Suppressor macrophage treated with lipopolysaccharide for 1 hour (primary cell): ENCODE measurements at regions not wholly inside any gene's neighbourhood (a gene's known extent, or its start where the extent isn't known, plus 50 kb on each side); places are given as distances from the start of the nearest gene placed in this dataset.

Experiments used
- DNase-seq, 3 donors: peaks; one replicate each; pipeline ENCODE4 v3.0.0-alpha.2; 2020 to 2022

DNA sequence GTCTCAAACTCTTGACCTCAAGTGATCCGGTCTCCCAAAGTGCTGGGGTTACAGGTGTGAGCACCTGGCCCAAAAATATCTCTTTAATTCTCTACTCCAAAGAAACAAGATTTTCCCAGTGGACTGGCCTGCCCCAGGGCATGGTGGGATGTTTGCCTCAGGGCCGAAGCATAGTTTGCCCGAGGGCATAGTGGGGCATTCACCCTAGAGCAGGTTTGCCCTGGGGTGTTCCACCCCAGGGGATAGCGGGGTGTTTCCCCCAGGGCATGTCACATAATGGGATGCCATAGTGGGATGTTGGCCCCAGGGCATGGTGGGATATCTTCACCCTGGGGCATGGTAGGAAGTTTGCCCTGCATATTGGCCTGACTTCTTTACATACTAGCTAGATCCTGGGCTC is 97.2 kb downstream of the VEGFA start:
- DNase-seq = no peak

DNA sequence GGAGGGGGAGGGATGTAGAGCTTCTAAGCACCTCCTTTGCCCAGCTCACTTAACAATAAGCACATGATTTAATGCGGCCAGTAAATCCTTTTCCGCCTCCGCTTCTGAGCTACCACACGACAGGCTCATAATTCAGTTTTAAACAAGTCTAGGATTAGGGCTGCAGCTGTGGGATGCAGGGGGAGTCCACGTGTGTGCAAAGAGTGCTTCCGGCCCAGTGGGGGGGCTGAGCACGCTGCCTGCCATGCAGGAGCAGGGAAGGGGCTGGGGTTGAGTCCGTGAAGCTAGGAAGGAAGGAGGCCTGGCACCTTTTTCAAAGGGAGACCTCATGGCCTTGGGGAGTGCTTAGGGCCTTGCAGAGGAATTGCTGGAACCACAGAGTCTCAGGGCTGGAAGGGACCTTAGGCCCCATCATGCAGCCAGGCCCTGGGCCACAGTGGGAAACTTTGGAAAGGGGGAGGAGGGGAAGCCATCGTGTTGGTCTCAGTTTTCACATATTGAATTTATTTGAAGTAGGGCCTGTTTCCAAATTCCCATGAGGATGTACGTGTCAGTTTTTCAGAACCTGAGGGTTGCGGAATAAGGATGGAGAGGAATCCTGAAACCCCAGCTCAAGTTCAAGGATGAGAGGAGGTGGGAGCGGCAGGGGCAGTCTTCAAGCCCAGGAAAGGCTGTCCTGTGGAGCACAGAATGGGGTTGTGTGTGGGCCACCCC is 96.1 kb downstream of the VEGFA start:
- DNase-seq = no peak

DNA sequence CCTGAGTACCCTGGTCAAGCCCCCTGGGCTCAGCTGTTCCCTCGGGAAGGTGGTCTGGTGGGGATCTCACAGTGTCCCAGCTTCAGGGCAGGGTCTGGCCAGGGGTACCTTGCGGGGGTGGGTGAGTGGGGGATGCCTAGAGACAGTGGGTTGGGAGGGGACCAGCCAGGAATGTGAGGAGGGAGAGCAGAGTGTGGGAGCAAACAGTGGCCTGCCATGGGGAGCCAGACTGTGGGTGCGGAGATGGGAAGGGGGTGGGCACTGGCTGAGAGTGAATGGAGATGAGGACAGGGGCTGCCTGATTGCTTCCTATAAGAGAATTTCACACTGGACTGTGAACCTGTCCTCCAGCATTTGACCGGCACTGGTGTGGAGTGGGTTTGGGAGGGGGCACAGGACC is 95.1 kb downstream of the VEGFA start:
- DNase-seq = no peak

DNA sequence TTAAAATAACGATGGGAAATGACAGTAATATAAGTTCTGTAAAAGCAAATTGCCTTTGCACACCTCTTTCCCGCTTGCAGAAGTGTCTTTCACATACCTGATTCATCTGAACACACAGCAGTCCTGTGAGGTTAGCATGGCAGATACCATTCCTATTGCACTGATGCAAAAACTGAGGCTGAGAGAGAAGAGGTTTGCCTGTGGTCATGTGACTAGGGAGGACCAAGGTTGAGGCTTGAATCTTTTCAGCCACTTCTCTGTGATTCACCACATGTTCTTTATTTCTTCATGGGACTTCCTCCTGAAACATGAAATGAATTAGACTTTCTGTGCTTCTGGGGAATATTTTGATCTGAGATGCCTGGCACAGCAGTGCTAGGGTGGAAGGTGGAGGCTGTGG is 92.9 kb downstream of the VEGFA start:
- DNase-seq = peak in 2 of 3 donors; percentile 41 to 47

DNA sequence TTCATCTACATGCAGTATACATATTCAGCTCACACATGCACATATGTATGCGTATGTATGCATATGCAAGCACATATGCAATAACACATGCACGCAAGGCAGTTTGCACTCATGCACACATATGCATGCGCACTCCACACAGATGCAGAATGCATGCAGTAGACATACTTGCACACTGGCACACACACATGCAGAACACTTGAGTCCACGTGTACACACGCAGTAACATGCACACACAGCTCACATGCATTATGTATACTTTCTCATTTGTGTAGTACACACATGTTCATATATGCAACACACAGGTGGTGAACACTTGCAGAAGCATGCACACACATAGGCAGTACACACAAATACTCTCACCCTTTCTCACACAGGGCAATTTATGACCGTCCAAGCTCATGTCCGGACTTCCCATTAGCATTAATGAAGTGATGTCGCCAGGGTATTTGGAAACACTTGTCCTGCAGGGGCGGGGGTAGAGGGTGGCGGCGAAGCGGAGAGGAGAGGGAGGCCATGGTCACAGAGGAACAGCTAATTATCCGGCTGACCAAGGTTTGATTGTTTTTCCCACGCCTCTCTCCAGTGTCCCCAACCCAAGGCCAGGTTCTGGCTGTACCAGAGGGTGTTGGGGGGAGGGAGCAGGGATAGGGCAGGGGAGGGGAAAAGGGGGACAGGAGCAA is 91.3 kb downstream of the VEGFA start:
- DNase-seq = peak in 2 of 3 donors; percentile 20 to 22

DNA sequence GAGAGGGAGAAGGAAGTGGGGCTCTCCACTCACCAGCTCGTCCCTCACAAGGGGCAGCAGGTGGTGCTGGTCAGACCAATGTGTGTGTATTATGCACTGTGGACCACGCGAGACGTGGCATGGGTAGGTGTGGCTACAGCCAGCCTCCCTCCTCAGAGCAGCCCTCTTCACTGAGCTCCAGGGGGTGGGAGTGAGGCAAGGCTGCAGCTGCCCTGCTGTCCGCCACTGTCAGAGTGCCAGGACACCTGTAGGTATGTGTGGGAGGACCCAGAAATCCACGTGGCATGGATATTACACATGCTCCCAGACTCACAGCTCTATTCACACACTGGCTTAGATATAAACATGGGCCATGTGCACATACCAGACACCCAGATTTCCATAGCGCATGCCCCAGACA is 90.3 kb downstream of the VEGFA start:
- DNase-seq = no peak

DNA sequence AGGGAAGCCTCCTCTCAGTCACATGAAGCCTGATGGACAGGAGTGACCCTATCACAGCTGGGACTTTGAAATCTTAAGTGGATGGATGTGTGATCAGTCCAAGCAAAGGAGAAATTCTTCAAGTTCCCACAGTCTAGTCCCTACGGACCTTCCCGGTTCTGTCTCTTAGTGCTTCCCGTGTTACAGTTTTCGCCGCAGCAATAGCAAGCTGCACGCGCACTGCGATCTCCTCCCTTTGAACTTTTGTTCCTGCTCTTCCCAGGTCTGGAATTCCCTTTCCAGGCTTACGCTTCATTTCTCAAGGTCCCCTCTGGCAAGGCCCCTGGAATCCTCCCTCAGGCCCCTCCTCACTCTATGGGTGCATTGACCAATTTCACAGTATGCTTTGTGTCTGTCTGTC is 89.2 kb downstream of the VEGFA start:
- DNase-seq = no peak

DNA sequence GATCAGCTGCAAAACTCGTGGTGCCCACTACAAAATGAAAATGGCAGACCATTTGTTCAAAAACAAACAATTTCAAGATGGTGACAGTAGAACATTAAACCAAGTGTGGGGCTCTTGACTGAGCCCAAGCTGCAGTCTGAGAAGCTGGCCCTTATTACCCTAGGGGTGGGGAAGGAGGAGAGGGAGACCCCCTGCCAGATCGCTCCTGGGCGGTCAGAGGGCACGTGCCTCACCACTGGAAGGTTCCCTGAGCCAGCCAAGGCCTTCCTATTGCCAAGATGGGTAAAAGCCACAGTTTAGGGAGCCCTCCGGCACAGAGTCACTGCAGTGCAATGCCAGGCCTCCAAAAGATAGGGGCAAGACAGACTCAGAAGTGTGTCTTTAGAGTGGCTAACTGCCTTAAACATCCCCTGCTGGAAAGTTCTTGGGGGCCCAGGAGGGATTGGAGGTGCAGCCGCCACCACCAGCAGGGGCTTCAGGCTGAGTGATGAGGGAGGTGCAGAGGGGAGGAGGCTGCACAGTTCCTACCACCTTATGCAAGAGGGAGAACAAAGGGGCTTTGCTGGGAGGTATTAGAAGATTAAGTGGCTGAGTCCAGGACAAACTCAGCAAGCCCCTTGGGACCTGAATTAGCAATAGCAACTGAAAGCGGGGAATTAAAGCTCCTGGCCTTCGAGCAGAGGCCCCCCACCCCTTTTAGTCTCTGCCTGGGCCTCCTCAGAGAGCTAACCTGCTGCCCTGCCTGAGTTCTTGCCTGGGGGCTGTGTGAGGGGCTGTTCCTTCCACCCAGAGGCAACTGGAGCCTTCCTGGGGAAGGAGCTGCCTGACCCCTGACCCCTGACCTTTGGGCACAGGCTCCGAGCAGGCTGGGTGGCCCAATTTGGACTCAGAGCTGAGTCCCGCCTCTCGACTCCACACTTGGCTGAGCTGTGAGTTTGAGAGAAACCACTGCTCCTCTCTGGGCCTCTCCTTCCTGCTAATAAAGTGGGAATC is 88.4 kb downstream of the VEGFA start:
- no peak for DNase-seq

DNA sequence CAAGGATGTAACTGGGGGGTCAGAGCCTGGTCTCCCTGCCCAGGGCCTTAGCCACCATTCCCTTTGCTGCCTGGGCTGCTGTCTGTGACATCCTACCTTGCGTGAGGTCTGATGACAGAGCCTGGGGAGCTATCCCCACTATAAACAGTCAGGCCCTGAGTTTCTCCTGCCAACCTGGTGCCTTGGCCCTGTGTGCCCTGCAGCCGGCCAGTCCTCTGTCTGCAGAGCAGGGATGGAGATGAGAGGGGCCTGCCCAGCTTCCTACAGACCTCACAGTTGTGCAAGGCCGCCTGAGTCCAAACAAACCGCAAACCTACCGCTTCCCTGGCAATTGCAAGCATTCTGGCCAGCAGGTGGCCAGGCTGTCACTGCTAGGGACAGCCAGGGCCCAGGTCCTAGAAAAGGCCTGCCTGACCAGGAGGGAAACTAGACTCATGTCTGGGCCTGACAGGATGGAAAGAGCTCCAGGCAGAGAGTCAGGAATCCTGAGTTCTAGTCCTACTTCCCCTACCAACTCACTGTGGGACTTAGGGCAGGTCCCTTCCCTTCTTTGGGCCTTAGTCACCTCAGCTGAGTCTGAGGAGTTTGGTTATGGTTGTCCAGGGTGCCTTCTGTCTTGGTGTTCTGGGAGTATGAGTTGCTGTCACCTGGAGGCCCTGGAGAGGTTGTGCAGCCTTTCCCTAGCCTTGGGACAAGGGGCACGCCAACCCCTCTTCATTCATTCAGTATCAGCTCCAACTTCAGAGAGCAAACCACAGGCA is 86.2 kb downstream of the VEGFA start:
- peak; percentile 27 to 36 (median 27) for DNase-seq

DNA sequence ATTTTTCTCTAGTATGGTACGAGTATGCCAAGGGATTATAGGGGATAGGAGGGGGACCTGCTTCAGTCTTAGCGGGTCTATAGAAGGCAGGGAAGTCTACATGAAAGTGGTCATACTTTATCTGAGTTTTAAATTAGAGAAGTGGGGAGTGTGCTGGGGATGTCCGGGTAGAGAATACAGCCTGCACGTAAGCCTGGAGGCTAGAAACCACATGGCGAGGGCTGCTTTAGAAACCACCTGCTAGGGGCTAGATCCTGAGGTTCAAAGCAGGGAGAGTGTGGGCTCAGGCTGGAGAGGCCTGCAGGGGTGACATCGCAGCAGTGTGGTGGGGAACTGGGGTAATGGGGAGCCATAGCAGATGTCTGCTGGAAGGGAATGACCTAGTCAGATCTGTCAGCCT is 85.2 kb downstream of the VEGFA start:
- peak in 2 of 3 donors; percentile 15 to 28 for DNase-seq

DNA sequence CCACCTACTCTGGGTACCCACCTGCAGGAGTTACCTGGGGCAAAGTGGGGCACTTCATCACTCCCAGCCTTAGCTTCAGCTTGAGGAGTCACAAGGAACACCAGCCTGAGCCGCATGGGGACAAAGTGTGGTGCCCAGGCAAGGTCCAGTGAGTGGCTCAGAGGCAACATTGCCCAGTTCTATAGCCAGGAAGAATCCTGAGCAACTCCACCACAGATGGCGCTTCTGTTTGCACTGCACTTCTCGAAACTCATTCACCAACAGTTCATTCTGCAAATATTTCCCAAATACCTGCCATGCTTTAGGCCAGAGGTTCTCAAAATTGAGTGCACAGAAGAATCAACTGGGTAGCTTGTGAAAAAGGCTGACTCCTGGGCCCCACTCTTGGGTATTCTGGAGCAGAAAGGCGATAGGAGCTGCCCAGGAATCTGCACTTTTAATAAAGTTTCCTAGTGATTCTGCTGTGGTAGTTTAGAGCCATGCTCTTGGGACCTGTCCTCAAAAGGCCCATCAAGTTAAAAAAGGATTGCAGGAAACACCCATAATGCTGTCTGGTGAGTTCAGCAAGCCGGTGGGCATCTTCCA is 83.1 kb downstream of the VEGFA start:
- no peak for DNase-seq

DNA sequence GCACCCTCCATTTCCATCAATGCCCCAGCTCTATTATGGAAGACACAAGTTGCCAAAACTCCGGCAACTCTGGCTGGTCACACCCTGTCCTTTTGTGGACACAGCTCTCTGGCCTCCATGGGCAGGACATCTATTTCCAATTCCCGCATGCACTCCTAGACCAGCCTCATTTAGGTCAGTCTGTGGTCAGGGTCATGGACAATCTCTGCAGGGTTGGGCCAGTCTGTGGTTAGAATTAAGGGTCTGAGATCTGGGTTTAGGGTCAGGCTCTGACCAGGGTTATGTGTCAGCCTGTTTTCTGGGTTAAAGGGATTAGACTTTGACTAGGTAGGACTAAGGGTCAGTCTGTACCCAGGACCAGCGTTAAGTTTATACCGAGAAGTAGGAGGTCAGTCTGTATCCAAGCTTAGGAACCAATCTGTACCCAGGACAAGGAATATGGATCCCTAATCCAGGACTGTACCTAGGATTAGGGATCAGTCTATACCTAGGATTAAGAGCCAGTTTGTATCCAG is 82.4 kb downstream of the VEGFA start:
- no peak for DNase-seq

DNA sequence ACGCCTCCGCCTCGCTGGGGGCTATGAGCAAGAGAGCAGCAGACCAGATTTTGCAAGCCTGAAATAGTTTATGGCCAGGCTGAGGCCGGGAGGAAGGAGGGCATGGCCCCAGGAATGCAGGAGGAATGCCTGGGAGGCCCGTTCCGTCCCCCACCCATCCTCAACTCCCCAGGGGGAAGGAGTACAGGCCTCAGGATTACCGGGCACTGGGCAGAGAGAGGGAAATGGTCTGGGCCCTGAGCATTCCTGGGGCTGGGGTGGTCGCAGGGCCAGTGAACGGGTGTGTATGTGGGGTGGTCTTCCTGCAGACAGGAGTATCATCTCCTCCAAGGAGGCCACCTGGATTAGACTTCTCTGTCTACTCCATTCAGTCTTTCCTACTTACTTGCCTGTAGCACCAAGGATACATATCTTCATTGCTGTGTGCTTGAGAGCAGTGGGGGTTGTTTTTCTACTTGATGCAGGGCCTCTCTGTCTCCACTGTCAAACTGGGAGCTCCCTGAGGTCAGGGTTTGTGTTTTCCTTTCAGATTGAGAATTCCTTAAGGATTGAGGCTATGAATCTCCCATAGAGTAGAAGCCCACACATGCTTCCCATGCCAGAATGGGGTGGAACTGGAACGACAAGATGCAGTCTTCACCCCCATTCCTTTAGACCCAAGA is 81.3 kb downstream of the VEGFA start:
- no peak for DNase-seq

DNA sequence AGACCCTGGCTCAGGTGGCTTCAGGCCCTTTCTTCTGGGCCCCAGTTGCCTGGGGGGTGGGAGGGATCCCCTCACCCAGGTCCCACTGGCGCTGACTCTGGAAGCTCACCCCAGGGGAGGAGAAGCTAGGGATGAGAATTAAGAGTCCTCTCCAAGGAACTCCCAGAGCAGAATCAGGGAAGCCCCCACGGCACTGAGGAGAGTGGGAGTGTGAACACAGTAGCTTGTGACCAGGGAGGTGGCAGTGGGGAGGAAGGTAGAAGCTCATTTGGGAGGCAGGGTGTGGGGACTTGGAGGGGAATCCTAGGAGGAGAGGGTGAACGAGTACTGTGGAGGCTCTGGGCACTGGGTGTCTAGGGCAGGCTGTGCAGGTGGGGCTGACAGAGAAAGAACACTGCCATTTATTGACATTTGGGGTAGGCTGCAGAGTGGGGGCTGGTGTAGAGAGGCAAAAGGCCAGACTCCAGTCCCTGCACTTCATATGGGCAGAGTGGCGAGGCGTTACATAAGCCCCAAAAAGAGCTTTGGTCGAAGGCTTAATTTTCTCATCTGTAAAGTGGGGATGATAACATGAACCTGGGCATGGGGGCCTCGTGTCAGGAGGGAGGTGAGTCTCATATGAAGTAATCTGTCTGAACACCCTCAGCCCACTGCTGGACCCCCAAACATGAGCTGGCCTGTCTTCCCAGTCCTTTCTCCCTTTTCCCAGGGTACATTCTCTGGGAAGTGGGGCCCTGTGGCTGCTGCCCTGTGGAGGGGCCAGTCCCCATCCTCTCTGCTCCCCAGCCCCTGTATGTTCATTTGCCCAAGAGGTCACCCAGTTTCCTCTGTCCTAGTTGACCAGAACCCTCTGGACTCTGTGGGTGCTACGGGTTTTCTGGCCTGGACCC is 80.5 kb downstream of the VEGFA start:
- no peak for DNase-seq

DNA sequence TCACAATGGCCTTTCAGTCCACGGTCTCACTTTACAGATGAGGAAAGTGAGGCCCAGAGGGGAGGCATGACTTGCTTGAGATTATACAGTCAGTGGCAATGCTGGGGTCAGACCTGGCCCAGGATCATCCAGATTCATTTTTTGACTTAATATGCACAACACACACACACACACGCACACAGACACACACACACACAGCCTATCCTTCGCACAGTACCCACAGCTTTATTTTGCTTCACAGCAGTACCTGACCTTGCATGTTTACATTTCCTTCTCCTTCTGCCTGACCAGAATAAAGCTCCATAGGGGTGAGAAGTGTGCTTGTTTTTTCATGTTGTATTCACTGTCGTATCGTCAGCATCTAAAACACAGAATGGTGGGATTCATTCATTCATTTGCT is 79.8 kb downstream of the VEGFA start:
- no peak for DNase-seq

DNA sequence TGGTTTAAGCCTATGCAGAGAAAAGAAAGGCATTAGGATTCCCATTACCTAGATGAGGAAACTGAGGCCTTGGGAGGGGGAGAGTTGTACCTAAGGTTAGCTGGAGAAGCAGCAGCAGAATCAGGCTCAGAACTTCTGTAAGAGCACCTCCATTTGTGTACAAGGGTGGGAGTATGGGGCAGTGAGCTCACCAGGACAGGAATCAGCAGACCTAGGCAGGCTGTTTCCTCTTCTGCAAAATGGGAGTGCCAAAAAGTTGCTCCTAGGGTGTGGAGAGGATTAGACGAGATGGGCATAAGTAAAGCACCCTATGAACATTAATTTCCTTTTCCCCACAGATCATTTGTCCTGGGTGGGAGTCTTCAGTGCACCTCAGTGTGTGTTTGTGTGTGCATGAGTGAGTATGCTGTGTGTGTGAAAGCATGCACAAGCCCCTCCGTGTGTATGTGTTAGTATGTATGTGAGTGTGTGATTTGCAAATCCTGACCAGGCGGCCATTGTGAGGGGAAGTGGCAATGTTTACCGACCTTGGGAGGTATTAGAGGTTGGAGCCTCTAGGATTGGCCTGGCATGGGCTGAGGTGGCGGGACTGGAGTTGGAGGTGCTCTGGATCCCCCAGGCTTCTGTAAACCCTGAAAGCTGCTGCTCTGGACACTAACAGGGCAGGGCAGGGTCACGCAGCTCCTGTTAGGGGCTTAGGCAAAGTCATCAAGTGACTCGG is 78.8 kb downstream of the VEGFA start:
- peak in 2 of 3 donors; percentile 26 to 29 for DNase-seq

DNA sequence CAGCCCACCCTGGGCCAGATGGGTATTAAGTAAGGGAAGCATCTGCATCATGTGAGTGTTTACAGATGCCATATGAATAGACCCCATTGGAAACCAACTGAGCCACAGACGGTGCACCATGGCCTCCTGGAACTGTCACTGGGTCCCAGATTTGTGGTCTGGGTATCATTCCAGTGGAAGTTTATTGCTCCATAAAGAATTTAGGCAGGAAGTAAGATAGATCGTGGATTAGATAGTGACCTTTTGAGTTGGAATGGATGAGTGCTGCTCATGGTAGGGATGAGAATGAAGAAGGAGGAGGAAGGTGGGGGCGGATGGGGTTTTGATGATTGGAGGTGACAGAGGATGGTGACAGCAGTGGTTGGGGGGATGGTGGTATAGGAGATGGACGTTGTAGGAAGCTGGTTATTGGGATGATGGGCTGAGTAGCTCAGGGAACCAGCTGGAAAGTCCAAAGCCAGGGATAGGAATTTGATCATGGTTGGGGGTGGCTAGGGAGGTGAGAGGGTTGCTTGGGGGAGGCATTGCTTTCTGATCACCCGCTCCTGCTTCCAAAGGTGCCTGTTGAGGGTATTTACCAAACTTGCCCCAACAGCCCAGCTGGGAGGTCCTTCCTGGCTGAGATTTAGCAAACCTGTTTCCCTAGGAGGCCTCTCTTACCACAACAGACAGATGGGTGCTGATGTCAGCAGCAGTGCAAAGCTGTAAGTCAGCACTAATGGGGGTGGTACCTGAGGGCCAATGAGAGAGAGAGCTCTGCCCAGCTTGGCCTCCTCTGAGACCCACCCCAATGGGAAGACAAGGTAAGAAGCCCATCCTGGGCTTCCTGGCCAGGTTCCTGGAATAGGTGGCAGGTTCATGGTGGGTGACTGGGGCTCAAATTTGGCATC is 78.0 kb downstream of the VEGFA start:
- no peak for DNase-seq

DNA sequence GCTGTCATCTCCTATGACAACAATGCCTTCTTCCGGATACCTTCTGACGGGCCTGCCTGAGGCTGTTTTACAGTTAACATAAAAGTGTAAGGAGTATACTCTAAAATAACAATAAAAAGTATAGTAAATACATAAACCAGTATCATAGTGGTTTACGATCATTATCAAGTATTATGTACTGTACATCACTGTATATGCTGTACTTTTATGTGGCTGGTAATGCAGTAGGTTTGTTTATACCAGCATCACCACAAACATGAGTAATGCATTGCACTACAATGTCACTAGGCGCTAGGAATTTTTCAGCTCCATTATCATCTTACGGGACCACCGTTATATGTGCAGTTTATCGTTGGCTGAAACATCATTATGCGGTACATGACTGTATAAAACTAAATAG is 76.5 kb downstream of the VEGFA start:
- no peak for DNase-seq

DNA sequence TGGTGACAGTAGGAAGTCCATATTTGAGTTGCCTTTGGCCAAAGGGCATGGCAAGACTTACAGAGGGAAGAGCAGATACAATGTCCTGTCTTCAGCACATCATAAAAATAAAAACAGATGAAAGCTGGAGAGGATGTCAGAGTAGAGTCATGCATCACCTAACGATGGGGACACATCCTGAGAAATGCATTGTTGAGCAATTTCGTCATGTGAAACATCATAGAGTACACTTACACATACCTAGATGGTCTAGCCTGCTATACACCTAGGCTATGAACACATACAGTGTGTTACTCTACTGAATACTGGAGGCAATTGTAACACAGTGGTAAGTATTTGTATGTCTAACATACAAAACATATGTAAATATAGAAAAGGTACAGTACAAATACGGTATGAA is 75.6 kb downstream of the VEGFA start:
- no peak for DNase-seq
